ENCODE measurements at regions not wholly inside any gene's neighbourhood (a gene's known extent, or its start where the extent isn't known, plus 50 kb on each side); places are given as distances from the start of the nearest gene placed in this dataset.

DNA sequence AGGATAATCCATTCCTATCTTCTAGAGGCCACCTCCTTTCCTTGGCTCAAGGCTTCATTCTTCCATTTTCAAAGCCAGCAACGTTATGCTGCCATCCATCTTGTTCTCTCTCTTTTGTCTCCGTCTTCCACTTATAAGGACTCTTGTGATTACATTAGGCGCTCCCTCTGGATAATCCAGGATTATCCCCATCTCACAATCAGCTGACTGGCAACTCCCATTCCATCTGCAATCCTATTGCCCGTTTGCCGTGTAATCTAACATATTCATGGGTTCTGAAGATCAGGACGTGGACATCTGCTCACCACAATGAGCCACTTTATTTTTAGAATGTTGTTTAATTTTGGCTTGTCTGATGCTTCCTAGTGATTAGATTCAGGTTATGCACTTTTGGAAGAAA, 89.3 kb downstream of the EBNA1BP2 start:
- no peaks in the 10 kb centered on the region for H3K36me3 ChIP-seq (ENCODE audit: control insufficient read depth in 1 of 2, insufficient read depth in 2 of 2, low read length in 2 of 2)
- no peaks in the 10 kb centered on the region for H3K4me1 ChIP-seq (ENCODE audit: control insufficient read depth in 1 of 2, insufficient read depth in 2 of 2, low read length in 2 of 2)
- ChIA-PET RAD21 (ENCODE audit: low non-redundant PET in 1 of 2, low total read pairs in 2 of 2, uncharacterized antibody in 2 of 2, unreplicated experiment in 2 of 2) (no interaction called here), CTCF (no interaction called here), POLR2A (no interaction called here)
- TF ChIP-seq EGR1 (IDR thresholded peaks at IDR 0.05; ENCODE audit: low read depth) (no peak), JUND (IDR thresholded peaks at IDR 0.05) (no peak), ATF3 (IDR thresholded peaks at IDR 0.05) (no peak), YY1 (IDR thresholded peaks at IDR 0.05; ENCODE audit: extremely low read depth, insufficient replicate concordance, low read depth, low read length) (no peak), RAD21 (IDR thresholded peaks at IDR 0.05; ENCODE audit: low read depth) (no peak), TCF7L2 (IDR thresholded peaks at IDR 0.05; ENCODE audit: borderline replicate concordance, extremely low read depth, insufficient read depth, insufficient read length) (no peak), SRF (IDR thresholded peaks at IDR 0.05; ENCODE audit: low read depth) (no peak)
- TF ChIP-seq, protein P1, sequence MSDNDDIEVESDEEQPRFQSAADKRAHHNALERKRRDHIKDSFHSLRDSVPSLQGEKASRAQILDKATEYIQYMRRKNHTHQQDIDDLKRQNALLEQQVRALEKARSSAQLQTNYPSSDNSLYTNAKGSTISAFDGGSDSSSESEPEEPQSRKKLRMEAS (IDR thresholded peaks at IDR 0.05): no peak
- no peak overlapping the region for H3K27ac ChIP-seq (ENCODE audit: low read depth, low read length)
- no peak overlapping the region for H2AFZ ChIP-seq (ENCODE audit: low read depth, low read length, poor library complexity, severe bottlenecking)
- no peak overlapping the region for H3K9ac ChIP-seq (ENCODE audit: low read length)
- no peak overlapping the region for H3K4me3 ChIP-seq (replicated peaks in 1 of 2; ENCODE audit: low read depth in 1 of 2, low read length in 2 of 2)
- no peaks in the 10 kb centered on the region for H3K27me3 ChIP-seq (ENCODE audit: insufficient read depth, low read length)
- no peaks in the 10 kb centered on the region for H3K79me2 ChIP-seq (ENCODE audit: insufficient read depth, low read length)
- BruUV-seq (replicated peaks): no TSS peak
- no peak for ATAC-seq
- no peaks in the 10 kb centered on the region for H3K9me3 ChIP-seq (ENCODE audit: control insufficient read depth in 1 of 2, insufficient read depth in 1 of 2, low read depth in 1 of 2, low read length in 2 of 2)
- DNase-seq (ENCODE audit: low read depth, low spot score): no peak
- no peaks in the 10 kb centered on the region for H4K20me1 ChIP-seq (ENCODE audit: insufficient read depth)
- intact Hi-C loops (cut with micrococcal nuclease): no loop called here
- H3K9me2 ChIP-seq (ENCODE audit: insufficient read depth): no peaks in the 10 kb centered on the region
- H3K4me2 ChIP-seq (ENCODE audit: low read length): no peak overlapping the region

DNA sequence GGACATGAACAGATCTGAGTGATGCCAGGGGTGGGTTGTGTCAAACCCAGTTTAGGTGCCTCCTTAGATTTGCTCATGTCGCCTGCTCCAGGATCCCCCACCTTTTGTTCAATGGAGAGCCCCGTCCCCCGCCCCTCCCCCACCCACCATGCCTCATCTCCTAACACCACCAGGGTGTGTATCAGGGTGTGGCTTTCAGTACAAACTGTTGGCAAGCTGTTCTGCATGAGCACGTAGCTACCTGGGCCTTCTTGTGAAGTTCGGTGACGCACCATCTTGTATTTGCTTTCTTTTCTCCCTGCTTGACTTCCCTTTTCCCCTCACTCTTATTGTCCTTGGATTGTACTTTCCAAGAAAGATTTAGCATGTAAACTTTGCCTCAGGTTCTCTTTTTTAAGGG, 94.8 kb downstream of the EBNA1BP2 start:
- POLR2A ChIA-PET: interaction anchor here (0.6 kb wide), 1 partner anchor 164 kb away, joined by 5 read pairs; no protein-coding TSS in a partner anchor
- H3K4me2 ChIP-seq (ENCODE audit: low read length): peak overlapping the region; percentile 25; the same call in 1 of the 2 replicates
- H4K20me1 ChIP-seq (ENCODE audit: insufficient read depth): no peaks in the 10 kb centered on the region
- RAD21 ChIA-PET (ENCODE audit: low non-redundant PET in 1 of 2, low total read pairs in 2 of 2, uncharacterized antibody in 2 of 2, unreplicated experiment in 2 of 2): interaction anchor here in 1 of 2 experiments (0.9 kb wide), 1 partner anchor 164 kb away, joined by 3 read pairs; no protein-coding TSS in a partner anchor
- TF ChIP-seq CEBPB (IDR thresholded peaks at IDR 0.05; ENCODE audit: low read depth): no peak
- no peak for TF ChIP-seq CTCF (IDR thresholded peaks at IDR 0.05 in 2 of 3, conservative IDR thresholded peaks at IDR 0.05 in 1 of 3; ENCODE audit: borderline replicate concordance in 1 of 3, insufficient read depth in 1 of 3, low read depth in 2 of 3, low read length in 2 of 3)
- TF ChIP-seq POLR2A (IDR thresholded peaks at IDR 0.05; ENCODE audit: borderline replicate concordance, extremely low read depth, insufficient read depth, insufficient read length): no peak
- no peak for TF ChIP-seq ZNF274 (IDR thresholded peaks at IDR 0.05; ENCODE audit: low read depth, low read length)
- no peak for TF ChIP-seq YY1 (IDR thresholded peaks at IDR 0.05; ENCODE audit: extremely low read depth, insufficient replicate concordance, low read depth, low read length)
- TF ChIP-seq SRF (IDR thresholded peaks at IDR 0.05; ENCODE audit: low read depth): no peak
- TF ChIP-seq TCF7L2 (IDR thresholded peaks at IDR 0.05; ENCODE audit: borderline replicate concordance, extremely low read depth, insufficient read depth, insufficient read length): no peak
- TF ChIP-seq FOSL1 (IDR thresholded peaks at IDR 0.05; ENCODE audit: low read depth): no peak
- no peak for TF ChIP-seq EZH2 (IDR thresholded peaks at IDR 0.05)
- no peak for TF ChIP-seq POLR2AphosphoS5 (IDR thresholded peaks at IDR 0.05; ENCODE audit: low read depth, low read length)
- TF ChIP-seq JUND (IDR thresholded peaks at IDR 0.05): no peak
- no peak for TF ChIP-seq RAD21 (IDR thresholded peaks at IDR 0.05; ENCODE audit: low read depth)
- no peak for DNase-seq (ENCODE audit: low read depth, low spot score)
- no peak for ATAC-seq
- H3K9me3 ChIP-seq (ENCODE audit: control insufficient read depth in 1 of 2, insufficient read depth in 1 of 2, low read depth in 1 of 2, low read length in 2 of 2): no peaks in the 10 kb centered on the region
- no TSS peak for BruUV-seq (replicated peaks)
- peak overlapping the region; percentile 13 for H2AFZ ChIP-seq (ENCODE audit: low read depth, low read length, poor library complexity, severe bottlenecking)
- no peaks in the 10 kb centered on the region for H3K9me2 ChIP-seq (ENCODE audit: insufficient read depth)
- no peak overlapping the region for H3K27ac ChIP-seq (ENCODE audit: low read depth, low read length)
- CTCF ChIA-PET: interaction anchor here (1.4 kb wide), 1 partner anchor 164 kb away, joined by 11 read pairs; no protein-coding TSS in a partner anchor
- intact Hi-C loops (cut with micrococcal nuclease): loop anchor here (10.0 kb wide), 1 partner anchor 502 kb away; no protein-coding TSS in a partner anchor
- H3K79me2 ChIP-seq (ENCODE audit: insufficient read depth, low read length): no peaks in the 10 kb centered on the region
- H3K36me3 ChIP-seq (ENCODE audit: control insufficient read depth in 1 of 2, insufficient read depth in 2 of 2, low read length in 2 of 2): no peaks in the 10 kb centered on the region
- H3K4me3 ChIP-seq (replicated peaks in 1 of 2; ENCODE audit: low read depth in 1 of 2, low read length in 2 of 2): no peak overlapping the region
- no peak overlapping the region for H3K9ac ChIP-seq (ENCODE audit: low read length)
- peaks cover 0 to 17% of the 10 kb centered on the region in 2 experiments; a peak in 2 of 4 replicates for H3K4me1 ChIP-seq (ENCODE audit: control insufficient read depth in 1 of 2, insufficient read depth in 2 of 2, low read length in 2 of 2)
- no peaks in the 10 kb centered on the region for H3K27me3 ChIP-seq (ENCODE audit: insufficient read depth, low read length)

Measured in HCT116 (cell line).